ENCODE measurements at regions not wholly inside any gene's neighbourhood (a gene's known extent, or its start where the extent isn't known, plus 50 kb on each side); places are given as distances from the start of the nearest gene placed in this dataset.

DNA sequence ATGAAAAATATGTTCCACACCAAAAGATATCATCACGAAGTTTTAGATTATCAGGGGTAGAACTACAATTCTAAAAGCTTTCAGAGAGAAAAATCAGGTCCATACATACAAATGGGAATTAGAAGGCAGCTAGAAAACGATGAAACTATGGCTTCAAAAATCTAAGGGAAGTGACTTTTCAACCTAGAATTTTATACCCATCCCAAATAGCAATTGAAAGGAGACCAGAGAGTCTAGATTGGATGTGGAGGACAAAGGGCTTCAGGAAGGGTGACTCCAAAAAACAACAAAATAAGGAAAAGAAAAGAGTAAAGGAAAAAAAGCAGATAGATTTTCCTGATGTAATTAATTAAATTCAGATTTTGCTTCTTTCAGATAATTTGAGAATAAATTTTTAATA is 72.0 kb upstream of the CEP78 start:
- in situ Hi-C loops (cut with MboI; ENCODE audit: low sequenced_read_pairs), result no loop called here
- intact Hi-C loops (cut with micrococcal nuclease), result loop anchor here (5.0 to 10.0 kb wide), 2 partner anchors 61 to 1032 kb away; no protein-coding TSS in a partner anchor
- Histone ChIP-seq H3K23ac (ENCODE audit: low read depth, low read length) (no peak overlapping the region), H3K9me1 (ENCODE audit: insufficient read depth, low read length) (no peaks in the 10 kb centered on the region), H3K56ac (ENCODE audit: extremely low read depth, insufficient read depth, low read length) (no peak overlapping the region), H3K14ac (replicated peaks; ENCODE audit: low read depth, low read length) (no peak overlapping the region), H3K9ac (ENCODE audit: low read depth, low read length) (no peak overlapping the region), H2AFZ (replicated peaks; ENCODE audit: low read length, poor library complexity) (no peak overlapping the region), H2AK5ac (ENCODE audit: low read depth, low read length) (no peak overlapping the region), H3K18ac (ENCODE audit: low read depth, low read length) (no peak overlapping the region), H3K4me3 (ENCODE audit: insufficient read depth, low read depth, low read length) (no peak overlapping the region), H2BK15ac (ENCODE audit: low read depth, low read length) (no peak overlapping the region), H3K4ac (ENCODE audit: low read depth, low read length) (no peak overlapping the region), H3K4me1 (ENCODE audit: control insufficient read depth, insufficient read depth, low read length) (no peaks in the 10 kb centered on the region), H3K36me3 (ENCODE audit: control insufficient read depth, insufficient read depth, low read length) (no peaks in the 10 kb centered on the region), H3K27me3 (ENCODE audit: control insufficient read depth, insufficient read depth, low read length) (no peaks in the 10 kb centered on the region; the same call in 1 of the 2 replicates), H4K8ac (ENCODE audit: low read depth in 2 of 2, low read length in 2 of 2) (no peak overlapping the region), H2BK120ac (ENCODE audit: low read depth, low read length) (no peak overlapping the region), H3K4me2 (ENCODE audit: low read depth, low read length) (no peak overlapping the region), H3K9me3 (ENCODE audit: control insufficient read depth, insufficient read depth, low read length) (no peaks in the 10 kb centered on the region), H4K5ac (ENCODE audit: low read depth, low read length) (no peak overlapping the region), H4K20me1 (ENCODE audit: insufficient read depth, low read length) (no peaks in the 10 kb centered on the region), H2BK20ac (ENCODE audit: low read depth, low read length) (no peak overlapping the region), H3K27ac (ENCODE audit: insufficient read depth, low read length) (no peak overlapping the region), H2BK5ac (ENCODE audit: low read depth, low read length, poor library complexity, severe bottlenecking) (no peak overlapping the region), H3K79me1 (ENCODE audit: low read depth in 1 of 2, low read length in 2 of 2) (no peaks in the 10 kb centered on the region), H4K91ac (ENCODE audit: insufficient read depth, low read depth, low read length) (no peak overlapping the region), H2AK9ac (replicated peaks; ENCODE audit: low read depth, low read length, poor library complexity) (no peak overlapping the region)
- ChIA-PET CTCF (no interaction called here), POLR2A (ENCODE audit: unreplicated experiment) (no interaction called here)
- no CpG with 5 or more reads among the region's 2 CpGs for WGBS, 2 experiments (ENCODE audit: extremely low coverage in 2 of 2, insufficient read length in 1 of 2)
- dilution Hi-C loops (cut with HindIII; ENCODE audit: low sequenced_read_pairs, unreplicated experiment), result no loop called here
- TF ChIP-seq MXI1 (IDR thresholded peaks at IDR 0.05; ENCODE audit: borderline replicate concordance, low read depth, low read length), result no peak
- BruUV-seq (replicated peaks), result no TSS peak
- no peak for DNase-seq
- ATAC-seq (ENCODE audit: low read depth), result no peak

Data from IMR-90 (cell line).